ENCODE measurements at regions not wholly inside any gene's neighbourhood (a gene's known extent, or its start where the extent isn't known, plus 50 kb on each side); places are given as distances from the start of the nearest gene placed in this dataset.

DNA sequence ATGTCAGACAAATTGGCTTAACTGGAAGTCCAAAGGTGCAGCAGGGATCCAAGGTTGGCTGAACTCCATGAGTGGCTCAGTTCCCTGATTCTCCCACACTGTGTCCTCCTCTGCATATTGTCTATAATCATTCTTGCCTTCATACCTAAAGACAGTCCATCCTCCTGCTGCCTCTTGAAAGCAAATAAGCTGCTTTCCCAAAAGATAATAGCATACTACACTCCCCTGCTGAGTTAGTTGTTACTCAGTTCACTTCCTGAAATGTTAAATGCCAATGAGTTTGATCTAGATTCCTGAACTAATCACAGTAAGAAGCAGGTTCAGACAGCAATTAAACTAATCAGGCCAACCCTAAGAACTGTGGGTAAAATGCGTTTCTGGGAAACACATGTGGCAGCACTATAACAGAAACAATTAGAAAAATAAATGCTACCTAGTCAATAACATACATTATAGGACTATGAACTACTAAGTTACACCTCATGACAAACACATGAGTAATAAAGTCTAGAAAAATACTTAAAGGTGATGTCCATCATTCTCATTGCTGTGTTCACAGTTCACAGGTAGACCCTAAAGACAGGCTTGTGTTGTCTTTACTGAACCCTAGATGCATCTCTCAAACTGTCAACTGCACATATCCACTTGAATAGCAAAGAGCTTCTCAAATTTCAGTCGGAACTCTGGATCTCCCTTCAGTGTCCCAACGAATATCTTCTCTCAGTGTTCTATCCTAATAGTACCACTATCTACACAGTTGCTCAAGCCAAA is 50.8 kb upstream of the BOLA1 start (continued):
- TF ChIP-seq, protein P1, sequence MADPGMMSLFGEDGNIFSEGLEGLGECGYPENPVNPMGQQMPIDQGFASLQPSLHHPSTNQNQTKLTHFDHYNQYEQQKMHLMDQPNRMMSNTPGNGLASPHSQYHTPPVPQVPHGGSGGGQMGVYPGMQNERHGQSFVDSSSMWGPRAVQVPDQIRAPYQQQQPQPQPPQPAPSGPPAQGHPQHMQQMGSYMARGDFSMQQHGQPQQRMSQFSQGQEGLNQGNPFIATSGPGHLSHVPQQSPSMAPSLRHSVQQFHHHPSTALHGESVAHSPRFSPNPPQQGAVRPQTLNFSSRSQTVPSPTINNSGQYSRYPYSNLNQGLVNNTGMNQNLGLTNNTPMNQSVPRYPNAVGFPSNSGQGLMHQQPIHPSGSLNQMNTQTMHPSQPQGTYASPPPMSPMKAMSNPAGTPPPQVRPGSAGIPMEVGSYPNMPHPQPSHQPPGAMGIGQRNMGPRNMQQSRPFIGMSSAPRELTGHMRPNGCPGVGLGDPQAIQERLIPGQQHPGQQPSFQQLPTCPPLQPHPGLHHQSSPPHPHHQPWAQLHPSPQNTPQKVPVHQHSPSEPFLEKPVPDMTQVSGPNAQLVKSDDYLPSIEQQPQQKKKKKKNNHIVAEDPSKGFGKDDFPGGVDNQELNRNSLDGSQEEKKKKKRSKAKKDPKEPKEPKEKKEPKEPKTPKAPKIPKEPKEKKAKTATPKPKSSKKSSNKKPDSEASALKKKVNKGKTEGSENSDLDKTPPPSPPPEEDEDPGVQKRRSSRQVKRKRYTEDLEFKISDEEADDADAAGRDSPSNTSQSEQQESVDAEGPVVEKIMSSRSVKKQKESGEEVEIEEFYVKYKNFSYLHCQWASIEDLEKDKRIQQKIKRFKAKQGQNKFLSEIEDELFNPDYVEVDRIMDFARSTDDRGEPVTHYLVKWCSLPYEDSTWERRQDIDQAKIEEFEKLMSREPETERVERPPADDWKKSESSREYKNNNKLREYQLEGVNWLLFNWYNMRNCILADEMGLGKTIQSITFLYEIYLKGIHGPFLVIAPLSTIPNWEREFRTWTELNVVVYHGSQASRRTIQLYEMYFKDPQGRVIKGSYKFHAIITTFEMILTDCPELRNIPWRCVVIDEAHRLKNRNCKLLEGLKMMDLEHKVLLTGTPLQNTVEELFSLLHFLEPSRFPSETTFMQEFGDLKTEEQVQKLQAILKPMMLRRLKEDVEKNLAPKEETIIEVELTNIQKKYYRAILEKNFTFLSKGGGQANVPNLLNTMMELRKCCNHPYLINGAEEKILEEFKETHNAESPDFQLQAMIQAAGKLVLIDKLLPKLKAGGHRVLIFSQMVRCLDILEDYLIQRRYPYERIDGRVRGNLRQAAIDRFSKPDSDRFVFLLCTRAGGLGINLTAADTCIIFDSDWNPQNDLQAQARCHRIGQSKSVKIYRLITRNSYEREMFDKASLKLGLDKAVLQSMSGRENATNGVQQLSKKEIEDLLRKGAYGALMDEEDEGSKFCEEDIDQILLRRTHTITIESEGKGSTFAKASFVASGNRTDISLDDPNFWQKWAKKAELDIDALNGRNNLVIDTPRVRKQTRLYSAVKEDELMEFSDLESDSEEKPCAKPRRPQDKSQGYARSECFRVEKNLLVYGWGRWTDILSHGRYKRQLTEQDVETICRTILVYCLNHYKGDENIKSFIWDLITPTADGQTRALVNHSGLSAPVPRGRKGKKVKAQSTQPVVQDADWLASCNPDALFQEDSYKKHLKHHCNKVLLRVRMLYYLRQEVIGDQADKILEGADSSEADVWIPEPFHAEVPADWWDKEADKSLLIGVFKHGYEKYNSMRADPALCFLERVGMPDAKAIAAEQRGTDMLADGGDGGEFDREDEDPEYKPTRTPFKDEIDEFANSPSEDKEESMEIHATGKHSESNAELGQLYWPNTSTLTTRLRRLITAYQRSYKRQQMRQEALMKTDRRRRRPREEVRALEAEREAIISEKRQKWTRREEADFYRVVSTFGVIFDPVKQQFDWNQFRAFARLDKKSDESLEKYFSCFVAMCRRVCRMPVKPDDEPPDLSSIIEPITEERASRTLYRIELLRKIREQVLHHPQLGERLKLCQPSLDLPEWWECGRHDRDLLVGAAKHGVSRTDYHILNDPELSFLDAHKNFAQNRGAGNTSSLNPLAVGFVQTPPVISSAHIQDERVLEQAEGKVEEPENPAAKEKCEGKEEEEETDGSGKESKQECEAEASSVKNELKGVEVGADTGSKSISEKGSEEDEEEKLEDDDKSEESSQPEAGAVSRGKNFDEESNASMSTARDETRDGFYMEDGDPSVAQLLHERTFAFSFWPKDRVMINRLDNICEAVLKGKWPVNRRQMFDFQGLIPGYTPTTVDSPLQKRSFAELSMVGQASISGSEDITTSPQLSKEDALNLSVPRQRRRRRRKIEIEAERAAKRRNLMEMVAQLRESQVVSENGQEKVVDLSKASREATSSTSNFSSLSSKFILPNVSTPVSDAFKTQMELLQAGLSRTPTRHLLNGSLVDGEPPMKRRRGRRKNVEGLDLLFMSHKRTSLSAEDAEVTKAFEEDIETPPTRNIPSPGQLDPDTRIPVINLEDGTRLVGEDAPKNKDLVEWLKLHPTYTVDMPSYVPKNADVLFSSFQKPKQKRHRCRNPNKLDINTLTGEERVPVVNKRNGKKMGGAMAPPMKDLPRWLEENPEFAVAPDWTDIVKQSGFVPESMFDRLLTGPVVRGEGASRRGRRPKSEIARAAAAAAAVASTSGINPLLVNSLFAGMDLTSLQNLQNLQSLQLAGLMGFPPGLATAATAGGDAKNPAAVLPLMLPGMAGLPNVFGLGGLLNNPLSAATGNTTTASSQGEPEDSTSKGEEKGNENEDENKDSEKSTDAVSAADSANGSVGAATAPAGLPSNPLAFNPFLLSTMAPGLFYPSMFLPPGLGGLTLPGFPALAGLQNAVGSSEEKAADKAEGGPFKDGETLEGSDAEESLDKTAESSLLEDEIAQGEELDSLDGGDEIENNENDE (IDR thresholded peaks at IDR 0.05; ENCODE audit: low read depth, low read length): no peak
- no peak for TF ChIP-seq ZKSCAN1 (IDR thresholded peaks at IDR 0.05; ENCODE audit: low read depth, low read length)
- TF ChIP-seq, protein P2, sequence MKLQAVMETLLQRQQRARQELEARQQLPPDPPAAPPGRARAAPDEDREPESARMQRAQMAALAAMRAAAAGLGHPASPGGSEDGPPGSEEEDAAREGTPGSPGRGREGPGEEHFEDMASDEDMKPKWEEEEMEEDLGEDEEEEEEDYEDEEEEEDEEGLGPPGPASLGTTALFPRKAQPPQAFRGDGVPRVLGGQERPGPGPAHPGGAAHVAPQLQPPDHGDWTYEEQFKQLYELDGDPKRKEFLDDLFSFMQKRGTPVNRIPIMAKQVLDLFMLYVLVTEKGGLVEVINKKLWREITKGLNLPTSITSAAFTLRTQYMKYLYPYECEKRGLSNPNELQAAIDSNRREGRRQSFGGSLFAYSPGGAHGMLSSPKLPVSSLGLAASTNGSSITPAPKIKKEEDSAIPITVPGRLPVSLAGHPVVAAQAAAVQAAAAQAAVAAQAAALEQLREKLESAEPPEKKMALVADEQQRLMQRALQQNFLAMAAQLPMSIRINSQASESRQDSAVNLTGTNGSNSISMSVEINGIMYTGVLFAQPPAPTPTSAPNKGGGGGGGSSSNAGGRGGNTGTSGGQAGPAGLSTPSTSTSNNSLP (IDR thresholded peaks at IDR 0.05; ENCODE audit: borderline replicate concordance, low read depth, low read length): no peak
- TF ChIP-seq PHF8 (IDR thresholded peaks at IDR 0.05; ENCODE audit: borderline replicate concordance, low read length): no peak
- TF ChIP-seq, protein P3, sequence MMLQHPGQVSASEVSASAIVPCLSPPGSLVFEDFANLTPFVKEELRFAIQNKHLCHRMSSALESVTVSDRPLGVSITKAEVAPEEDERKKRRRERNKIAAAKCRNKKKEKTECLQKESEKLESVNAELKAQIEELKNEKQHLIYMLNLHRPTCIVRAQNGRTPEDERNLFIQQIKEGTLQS (IDR thresholded peaks at IDR 0.05): no peak
- TF ChIP-seq, protein P3 (CRISPR knock-in tag; conservative IDR thresholded peaks at IDR 0.05): no peak
- TF ChIP-seq FIP1L1 (IDR thresholded peaks at IDR 0.05; ENCODE audit: low read depth, low read length, poor library complexity, severe bottlenecking): no peak
